MM.1S (cell line): ENCODE measurements at regions not wholly inside any gene's neighbourhood (a gene's known extent, or its start where the extent isn't known, plus 50 kb on each side); places are given as distances from the start of the nearest gene placed in this dataset.

Source experiments
- DNase-seq: peaks from one replicate; pipeline ENCODE4 v3.0.0-alpha.2; 2015
- H2AFZ ChIP-seq: fragments of 300-600 bp; sonication (generic); 2 replicates; pipeline ENCODE4 v1.6.0; 2016; ENCODE audit warnings: antibody characterized with exemption, low read length
- H3F3A ChIP-seq: fragments of 300-600 bp; sonication (generic); 2 replicates; pipeline ENCODE4 v1.6.1; 2016; ENCODE audit warnings: mild to moderate bottlenecking, antibody characterized with exemption, low read length, moderate library complexity, mixed read lengths; ENCODE audit not compliant: insufficient read depth
- H3K27ac ChIP-seq: fragments of 300-600 bp; sonication (generic); 2 replicates; pipeline ENCODE4 v1.5.1; 2016; ENCODE audit warnings: mild to moderate bottlenecking, low read length
- H3K27me3 ChIP-seq: fragments of 300-600 bp; sonication (generic); replicated peaks from 2 replicates; pipeline ENCODE4 v1.6.0; 2016; ENCODE audit warnings: low read length; ENCODE audit not compliant: insufficient read depth
- H3K36me3 ChIP-seq: fragments of 300-600 bp; sonication (generic); replicated peaks from 2 replicates; pipeline ENCODE4 v1.6.1; 2016; ENCODE audit warnings: mild to moderate bottlenecking, low read length, mixed read lengths; ENCODE audit not compliant: insufficient read depth
- H3K4me1 ChIP-seq: fragments of 300-600 bp; sonication (generic); 2 replicates; pipeline ENCODE4 v1.6.1; 2016; ENCODE audit warnings: low read length, mixed read lengths
- H3K4me2 ChIP-seq: fragments of 300-600 bp; sonication (generic); 2 replicates; pipeline ENCODE4 v1.6.0; 2016; ENCODE audit warnings: low read depth, low read length
- H3K4me3 ChIP-seq: fragments of 300-600 bp; sonication (generic); 2 replicates; pipeline ENCODE4 v1.5.1; 2016; ENCODE audit warnings: low read length, mixed read lengths
- H3K79me2 ChIP-seq: fragments of 300-600 bp; sonication (generic); 2 replicates; pipeline ENCODE4 v1.6.1; 2016; ENCODE audit warnings: mixed run types, low read length, mixed read lengths
- H3K9ac ChIP-seq: fragments of 300-600 bp; sonication (generic); 2 replicates; pipeline ENCODE4 v1.6.1; 2016; ENCODE audit warnings: low read length, mixed read lengths
- H3K9me2 ChIP-seq: fragments of 300-600 bp; sonication (generic); replicated peaks from 2 replicates; pipeline ENCODE4 v1.6.1; 2016; ENCODE audit warnings: mild to moderate bottlenecking, low read length, mixed read lengths; ENCODE audit not compliant: insufficient read depth
- H3K9me3 ChIP-seq: fragments of 300-600 bp; sonication (generic); replicated peaks from 2 replicates; pipeline ENCODE4 v1.6.1; 2016; ENCODE audit warnings: mild to moderate bottlenecking, low read length, mixed read lengths; ENCODE audit not compliant: insufficient read depth
- H4K20me1 ChIP-seq: fragments of 300-600 bp; sonication (generic); 2 replicates; pipeline ENCODE4 v1.6.1; 2016; ENCODE audit warnings: mild to moderate bottlenecking, low read length, moderate library complexity, mixed read lengths; ENCODE audit not compliant: insufficient read depth
- CTCF ChIP-seq: fragments of 300-600 bp; sonication (generic); IDR thresholded peaks from 2 replicates; pipeline ENCODE4 v1.5.1; 2016; ENCODE audit warnings: antibody characterized with exemption, low read length, mixed read lengths
- EZH2 ChIP-seq: fragments of 300-600 bp; sonication (generic); optimal IDR thresholded peaks from 2 replicates; pipeline ENCODE3; 2017; ENCODE audit warnings: low read depth, mild to moderate bottlenecking, antibody characterized with exemption, low read length, mixed read lengths
- EZH2phosphoT487 ChIP-seq: fragments of 300-600 bp; sonication (generic); IDR thresholded peaks from 2 replicates; pipeline ENCODE4 v1.6.1; 2018; ENCODE audit warnings: antibody characterized with exemption, low read length

DNA sequence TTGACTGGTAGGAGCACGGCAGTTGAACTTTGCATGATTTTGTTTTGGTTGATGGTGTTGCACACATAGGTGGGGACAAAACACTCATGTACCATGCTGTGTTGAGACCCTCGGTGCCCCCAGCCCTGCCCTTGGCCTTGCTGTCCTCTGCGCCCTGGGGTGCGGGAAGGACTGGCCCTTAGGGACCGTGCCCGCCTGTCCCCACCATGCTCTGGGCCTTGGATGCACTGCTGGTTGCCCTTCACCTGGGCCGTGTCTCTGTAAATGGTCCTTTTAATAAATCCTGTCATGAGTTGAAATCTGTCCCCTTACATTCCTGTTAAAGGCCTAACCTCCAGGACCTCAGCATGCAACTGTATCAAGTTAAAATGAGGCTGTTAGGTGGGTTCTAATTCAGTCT, 102.3 kb upstream of the ANO1 start:
- H2AFZ ChIP-seq: no peak overlapping the region
- H3K4me1 ChIP-seq: no peaks in the 10 kb centered on the region
- H3K4me2 ChIP-seq: no peak overlapping the region
- no peak overlapping the region for H3K27ac ChIP-seq
- H3K79me2 ChIP-seq: no peaks in the 10 kb centered on the region
- DNase-seq: no peak
- no peaks in the 10 kb centered on the region for H3K9me3 ChIP-seq
- H3K27me3 ChIP-seq: peaks cover 74% of the 10 kb centered on the region
- H3K9me2 ChIP-seq: no peaks in the 10 kb centered on the region
- no peaks in the 10 kb centered on the region for H3F3A ChIP-seq
- H3K9ac ChIP-seq: no peak overlapping the region
- H3K36me3 ChIP-seq: no peaks in the 10 kb centered on the region
- TF ChIP-seq CTCF (no peak), EZH2phosphoT487 (no peak), EZH2 (no peak)
- H3K4me3 ChIP-seq: no peak overlapping the region
- H4K20me1 ChIP-seq: no peaks in the 10 kb centered on the region

DNA sequence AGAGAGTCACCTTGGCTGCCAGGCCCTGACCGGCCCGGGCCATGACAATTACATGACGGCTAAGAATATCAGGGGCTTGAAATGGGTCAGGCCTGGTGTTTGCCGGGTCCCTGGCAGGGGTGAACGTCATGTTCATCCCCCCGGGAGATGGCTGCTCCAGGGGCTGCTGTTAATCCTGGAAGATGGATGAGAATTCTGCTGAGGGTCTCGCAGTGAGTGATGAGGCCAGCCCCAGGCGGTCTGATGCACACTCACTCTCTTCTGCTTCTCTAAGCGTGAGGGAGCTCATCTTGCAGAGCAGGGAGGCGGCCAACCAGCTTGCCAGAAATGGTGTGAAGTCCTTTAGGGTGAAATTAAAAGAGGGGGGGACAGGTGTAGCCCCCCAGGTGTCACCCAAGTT, 101.3 kb upstream of the ANO1 start:
- no peaks in the 10 kb centered on the region for H3K4me1 ChIP-seq
- peaks cover 74% of the 10 kb centered on the region for H3K27me3 ChIP-seq
- no peaks in the 10 kb centered on the region for H3K36me3 ChIP-seq
- DNase-seq: no peak
- no peak overlapping the region for H2AFZ ChIP-seq
- no peak overlapping the region for H3K4me3 ChIP-seq
- no peaks in the 10 kb centered on the region for H3K9me2 ChIP-seq
- no peaks in the 10 kb centered on the region for H3F3A ChIP-seq
- H3K79me2 ChIP-seq: no peaks in the 10 kb centered on the region
- no peaks in the 10 kb centered on the region for H3K9me3 ChIP-seq
- no peak overlapping the region for H3K4me2 ChIP-seq
- no peak overlapping the region for H3K9ac ChIP-seq
- TF ChIP-seq EZH2 (no peak), CTCF (no peak), EZH2phosphoT487 (no peak)
- H3K27ac ChIP-seq: no peak overlapping the region
- no peaks in the 10 kb centered on the region for H4K20me1 ChIP-seq

DNA sequence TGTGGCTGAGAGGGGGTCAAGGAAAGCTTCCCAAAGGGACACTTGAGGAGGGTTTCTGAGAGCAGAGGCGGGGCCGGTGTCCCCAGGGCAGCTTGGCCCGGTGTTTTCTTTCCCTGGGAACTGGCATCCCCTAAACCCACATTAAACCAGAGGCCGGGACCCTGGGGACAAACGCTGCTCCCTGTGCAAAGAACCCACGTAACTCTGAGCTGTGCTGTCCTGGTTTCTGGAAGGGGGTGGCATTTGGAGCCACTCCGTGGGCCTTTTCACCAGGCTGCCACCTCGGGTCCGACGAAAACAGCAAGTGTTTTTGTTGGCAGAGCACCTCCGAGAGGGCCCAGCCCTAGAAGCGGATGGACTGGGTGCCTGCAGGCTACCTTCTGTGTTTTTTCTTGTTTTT, 100.2 kb upstream of the ANO1 start:
- Histone ChIP-seq H2AFZ (no peak overlapping the region), H3K4me3 (no peak overlapping the region), H3K9ac (no peak overlapping the region), H3K4me2 (no peak overlapping the region), H4K20me1 (no peaks in the 10 kb centered on the region), H3K79me2 (no peaks in the 10 kb centered on the region), H3K27me3 (peaks cover 77% of the 10 kb centered on the region), H3K9me2 (no peaks in the 10 kb centered on the region), H3K4me1 (0 out of 2 replicates have a peak, but pooled peaks cover 4% of the 10 kb centered on the region), H3K36me3 (no peaks in the 10 kb centered on the region), H3F3A (no peaks in the 10 kb centered on the region), H3K27ac (no peak overlapping the region), H3K9me3 (no peaks in the 10 kb centered on the region)
- no peak for TF ChIP-seq CTCF
- no peak for TF ChIP-seq EZH2phosphoT487
- TF ChIP-seq EZH2: no peak
- DNase-seq: no peak
